ENCODE measurements at regions not wholly inside any gene's neighbourhood (a gene's known extent, or its start where the extent isn't known, plus 50 kb on each side); places are given as distances from the start of the nearest gene placed in this dataset.
"Not testable (repeated sequence)": the region's sequence is repeated elsewhere in the genome, so short reads cannot be mapped to it uniquely, and the experiment has no call there.

DNA sequence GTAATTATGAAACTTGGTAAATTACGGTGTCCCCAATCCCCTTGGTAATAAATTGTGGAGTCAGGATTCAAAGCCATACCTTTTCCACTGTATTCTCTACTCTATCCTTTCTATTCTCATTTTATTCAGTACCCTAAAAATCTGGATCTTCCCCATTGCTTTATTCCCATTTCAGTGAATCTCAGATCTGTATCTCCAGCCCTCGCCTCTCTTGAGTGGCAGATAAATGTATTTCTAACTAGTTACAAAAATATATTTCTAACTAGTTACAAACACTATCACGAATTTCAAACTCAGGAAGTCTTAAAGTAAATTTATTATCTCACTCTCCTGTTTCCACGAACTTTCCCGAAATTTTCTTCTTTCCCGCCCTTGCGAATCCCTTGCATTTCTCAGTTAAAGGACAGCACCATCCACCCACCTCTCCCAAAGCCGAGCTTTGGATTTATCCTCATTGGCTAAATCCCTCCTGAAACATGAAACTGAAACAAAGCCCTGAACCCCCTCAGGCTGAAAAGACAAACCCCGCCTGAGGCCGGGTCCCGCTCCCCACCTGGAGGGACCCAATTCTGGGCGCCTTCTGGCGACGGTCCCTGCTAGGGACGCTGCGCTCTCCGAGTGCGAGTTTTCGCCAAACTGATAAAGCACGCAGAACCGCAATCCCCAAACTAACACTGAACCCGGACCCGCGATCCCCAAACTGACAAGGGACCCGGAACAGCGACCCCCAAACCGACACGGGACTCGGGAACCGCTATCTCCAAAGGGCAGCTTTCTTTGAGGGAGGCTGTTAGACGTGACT is 164.3 kb upstream of the PABPC3 start:
- Histone ChIP-seq H3K9ac (ENCODE audit: low read depth in 2 of 2, low read length in 2 of 2) (no peak overlapping the region), H3K4me1 (no peaks in the 10 kb centered on the region), H3K36me3 (no peaks in the 10 kb centered on the region), H3K27me3 (peaks cover 13% of the 10 kb centered on the region), H3K27ac (no peak overlapping the region), H3K9me3 (no peaks in the 10 kb centered on the region), H3K4me3 (no peak overlapping the region)
- TF ChIP-seq, protein P1, sequence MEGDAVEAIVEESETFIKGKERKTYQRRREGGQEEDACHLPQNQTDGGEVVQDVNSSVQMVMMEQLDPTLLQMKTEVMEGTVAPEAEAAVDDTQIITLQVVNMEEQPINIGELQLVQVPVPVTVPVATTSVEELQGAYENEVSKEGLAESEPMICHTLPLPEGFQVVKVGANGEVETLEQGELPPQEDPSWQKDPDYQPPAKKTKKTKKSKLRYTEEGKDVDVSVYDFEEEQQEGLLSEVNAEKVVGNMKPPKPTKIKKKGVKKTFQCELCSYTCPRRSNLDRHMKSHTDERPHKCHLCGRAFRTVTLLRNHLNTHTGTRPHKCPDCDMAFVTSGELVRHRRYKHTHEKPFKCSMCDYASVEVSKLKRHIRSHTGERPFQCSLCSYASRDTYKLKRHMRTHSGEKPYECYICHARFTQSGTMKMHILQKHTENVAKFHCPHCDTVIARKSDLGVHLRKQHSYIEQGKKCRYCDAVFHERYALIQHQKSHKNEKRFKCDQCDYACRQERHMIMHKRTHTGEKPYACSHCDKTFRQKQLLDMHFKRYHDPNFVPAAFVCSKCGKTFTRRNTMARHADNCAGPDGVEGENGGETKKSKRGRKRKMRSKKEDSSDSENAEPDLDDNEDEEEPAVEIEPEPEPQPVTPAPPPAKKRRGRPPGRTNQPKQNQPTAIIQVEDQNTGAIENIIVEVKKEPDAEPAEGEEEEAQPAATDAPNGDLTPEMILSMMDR (IDR thresholded peaks at IDR 0.05), result no peak
- DNase-seq, result no peak
- intact Hi-C loops (cut with DNase I), result no loop called here

DNA sequence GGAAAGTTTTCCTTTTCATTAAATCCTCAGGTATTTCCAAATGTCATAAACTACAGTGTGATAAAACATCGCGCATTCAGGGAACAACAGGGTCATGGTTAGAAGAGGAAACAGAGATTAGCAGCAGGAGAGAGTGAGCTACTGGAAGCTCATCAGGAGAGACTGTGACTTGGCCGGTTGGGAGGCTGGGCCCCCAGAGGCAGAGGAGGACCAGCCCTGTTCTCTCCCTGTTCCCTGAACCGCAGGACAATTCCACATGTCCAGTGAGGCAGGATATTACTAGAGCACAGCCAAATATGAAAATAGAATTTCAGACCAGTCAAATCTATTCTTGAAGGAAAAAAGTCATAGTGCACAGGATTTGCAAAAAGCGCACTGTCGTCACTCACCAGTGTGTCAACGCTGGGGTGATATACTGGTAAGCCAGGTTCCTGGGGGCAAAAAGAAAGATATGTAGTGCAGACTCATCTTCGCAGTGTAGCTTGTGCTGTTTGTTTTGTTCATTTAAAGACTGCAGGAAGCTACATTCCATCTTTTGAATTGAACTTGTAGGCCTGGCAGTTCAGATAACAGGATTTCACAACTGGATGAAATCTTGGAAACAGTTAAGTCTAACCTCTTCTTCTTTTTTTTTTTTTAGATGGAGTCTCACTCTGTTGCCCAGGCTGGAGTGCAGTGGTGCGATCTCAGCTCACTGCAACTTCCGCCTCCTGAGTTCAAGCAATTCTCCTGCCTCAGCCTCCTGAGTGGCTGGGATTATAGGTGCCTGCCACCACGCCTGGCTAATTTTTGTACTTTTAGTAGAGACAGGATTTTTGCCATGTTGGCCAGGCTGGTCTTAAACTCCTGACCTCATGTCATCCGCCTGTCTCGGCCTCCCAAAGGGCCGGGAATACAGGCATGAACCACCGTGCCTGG is 162.6 kb upstream of the PABPC3 start:
- H3K36me3 ChIP-seq; H3K4me3 ChIP-seq; DNase-seq; H3K4me1 ChIP-seq; H3K9me3 ChIP-seq; H3K9ac ChIP-seq (ENCODE audit: low read depth in 2 of 2, low read length in 2 of 2); H3K27ac ChIP-seq; intact Hi-C loops (cut with DNase I): not testable (repeated sequence)
- H3K27me3 ChIP-seq, result peaks cover 13% of the 10 kb centered on the region

DNA sequence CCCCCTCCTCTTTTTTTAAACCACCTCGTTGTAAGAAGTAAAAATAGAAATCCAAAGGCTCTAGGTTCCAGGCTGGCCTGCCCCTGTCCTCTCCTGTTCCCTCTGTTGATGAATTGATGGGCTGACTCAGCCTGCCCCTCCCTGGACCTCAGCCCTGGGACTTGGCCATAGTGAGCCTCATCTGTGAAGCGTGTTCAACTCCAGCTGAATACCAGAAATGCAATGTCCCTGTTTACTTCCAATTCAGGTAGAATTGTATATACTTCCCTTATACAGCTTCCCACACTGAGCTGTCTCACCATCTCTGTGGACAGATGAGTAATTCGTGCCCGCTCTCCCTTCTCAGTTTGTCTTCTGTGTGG is 161.9 kb upstream of the PABPC3 start:
- DNase-seq; H3K4me1 ChIP-seq; H3K27ac ChIP-seq; H3K9ac ChIP-seq (ENCODE audit: low read depth in 2 of 2, low read length in 2 of 2); H3K9me3 ChIP-seq; H3K36me3 ChIP-seq; intact Hi-C loops (cut with DNase I); H3K4me3 ChIP-seq: not testable (repeated sequence)
- peaks cover 13% of the 10 kb centered on the region for H3K27me3 ChIP-seq

DNA sequence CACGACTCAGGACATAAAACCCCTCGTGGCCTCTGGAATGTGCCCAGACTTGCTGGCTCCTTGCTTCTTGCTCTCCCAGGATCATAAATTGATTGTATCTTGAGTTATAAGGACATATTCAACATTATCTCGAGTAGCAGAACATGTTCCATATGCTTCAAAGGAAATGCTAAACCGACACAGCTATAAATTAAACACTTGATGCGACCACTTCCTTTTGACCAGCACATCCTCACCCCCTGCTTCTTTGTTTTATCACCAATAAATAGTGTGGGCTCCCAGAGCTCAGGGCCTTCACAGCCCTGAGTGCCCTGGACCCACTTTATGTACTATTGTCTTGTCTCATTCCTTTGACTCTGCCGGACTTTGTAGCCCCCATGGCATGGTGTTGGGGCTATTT is 157.0 kb upstream of the PABPC3 start:
- no peak overlapping the region for H3K27ac ChIP-seq
- H3K36me3 ChIP-seq, result no peaks in the 10 kb centered on the region
- H3K4me3 ChIP-seq, result no peak overlapping the region
- H3K9me3 ChIP-seq, result no peaks in the 10 kb centered on the region
- H3K9ac ChIP-seq (ENCODE audit: low read depth in 2 of 2, low read length in 2 of 2), result no peak overlapping the region
- no peak for DNase-seq
- TF ChIP-seq, protein P1 (IDR thresholded peaks at IDR 0.05), result no peak
- no peaks in the 10 kb centered on the region for H3K4me1 ChIP-seq
- intact Hi-C loops (cut with DNase I), result no loop called here
- no peaks in the 10 kb centered on the region for H3K27me3 ChIP-seq

DNA sequence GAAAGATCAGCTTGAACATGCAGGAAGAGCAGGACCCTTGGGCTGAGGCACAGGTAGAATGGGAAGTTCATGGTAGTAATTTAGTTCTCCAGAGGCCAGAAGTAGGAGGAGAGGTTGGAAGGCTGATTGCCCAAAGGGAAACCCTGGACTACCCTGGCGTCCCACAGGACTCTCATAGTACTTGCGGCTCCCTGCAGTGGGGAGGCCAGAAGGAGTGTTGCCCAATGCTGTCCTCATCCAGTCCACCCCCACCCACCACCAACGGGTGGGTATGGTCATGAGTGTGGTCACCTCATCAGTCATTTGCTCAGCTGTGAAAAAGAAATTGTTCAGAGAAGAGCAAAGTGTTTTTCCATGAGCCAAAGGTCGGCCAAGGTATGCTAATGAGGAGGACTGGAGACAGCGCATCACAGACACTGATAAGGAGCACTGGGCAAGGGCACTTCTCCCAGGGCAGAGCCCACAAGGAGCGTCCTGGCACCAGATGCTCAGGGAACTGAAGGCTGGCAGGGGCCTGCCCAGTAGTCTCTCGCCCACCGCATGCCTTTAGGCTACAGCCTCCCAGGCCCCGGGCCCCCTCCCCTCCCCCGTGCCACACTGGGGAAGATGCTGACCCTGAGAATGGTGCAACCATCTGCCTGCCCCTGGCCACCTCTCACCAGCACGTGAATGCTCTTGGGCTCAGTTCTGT is 154.8 kb upstream of the PABPC3 start:
- DNase-seq; H3K36me3 ChIP-seq; H3K4me3 ChIP-seq; H3K4me1 ChIP-seq; H3K27me3 ChIP-seq; H3K9me3 ChIP-seq; H3K9ac ChIP-seq (ENCODE audit: low read depth in 2 of 2, low read length in 2 of 2); intact Hi-C loops (cut with DNase I); H3K27ac ChIP-seq: not testable (repeated sequence)

DNA sequence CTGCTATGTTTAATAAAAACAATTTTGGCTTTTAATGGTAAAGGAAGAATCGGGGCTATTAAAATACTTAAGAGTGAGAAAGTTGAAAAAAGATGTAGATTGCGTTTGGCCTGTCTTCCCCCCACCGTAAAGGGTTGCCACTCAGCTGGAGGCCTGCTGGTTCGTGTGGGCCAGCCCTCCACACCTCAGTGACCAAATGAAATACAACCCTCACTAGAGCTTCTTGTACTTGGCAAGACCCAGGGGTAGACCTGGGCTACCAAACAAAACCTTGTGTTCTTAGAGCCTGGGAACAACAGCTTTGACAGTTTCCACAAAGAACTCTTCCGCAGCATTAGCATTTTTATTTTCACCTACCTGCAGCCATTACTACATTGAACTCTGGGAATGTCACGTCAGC is 152.8 kb upstream of the PABPC3 start:
- Histone ChIP-seq H3K36me3 (no peaks in the 10 kb centered on the region), H3K9ac (ENCODE audit: low read depth in 2 of 2, low read length in 2 of 2) (no peak overlapping the region), H3K4me1 (no peaks in the 10 kb centered on the region), H3K27me3 (no peaks in the 10 kb centered on the region), H3K4me3 (no peak overlapping the region), H3K27ac (no peak overlapping the region), H3K9me3 (no peaks in the 10 kb centered on the region)
- TF ChIP-seq, protein P1 (IDR thresholded peaks at IDR 0.05), result no peak
- intact Hi-C loops (cut with DNase I), result no loop called here
- DNase-seq, result no peak

DNA sequence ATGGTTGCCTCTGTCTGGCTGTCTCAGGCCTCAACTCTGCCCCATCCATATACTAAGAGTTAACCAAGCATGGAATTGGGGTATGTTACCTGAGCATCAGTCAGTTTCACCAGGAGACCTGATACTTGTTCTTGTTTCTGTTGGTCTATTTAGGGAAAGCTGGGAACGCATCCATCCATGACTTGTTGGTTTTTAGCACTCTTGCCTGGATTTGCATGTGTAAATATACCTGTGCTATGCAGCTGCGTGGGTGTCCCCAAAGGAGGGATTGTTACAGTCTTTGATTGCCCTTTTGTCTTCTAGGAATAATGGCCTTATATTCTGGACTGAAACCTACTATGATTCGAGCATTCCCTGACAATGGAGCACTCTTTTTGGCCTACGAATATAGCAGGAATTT is 151.9 kb upstream of the PABPC3 start:
- DNase-seq; H3K9ac ChIP-seq (ENCODE audit: low read depth in 2 of 2, low read length in 2 of 2); H3K27me3 ChIP-seq; intact Hi-C loops (cut with DNase I); H3K4me3 ChIP-seq; H3K27ac ChIP-seq; H3K4me1 ChIP-seq; H3K36me3 ChIP-seq; H3K9me3 ChIP-seq: not testable (repeated sequence)

DNA sequence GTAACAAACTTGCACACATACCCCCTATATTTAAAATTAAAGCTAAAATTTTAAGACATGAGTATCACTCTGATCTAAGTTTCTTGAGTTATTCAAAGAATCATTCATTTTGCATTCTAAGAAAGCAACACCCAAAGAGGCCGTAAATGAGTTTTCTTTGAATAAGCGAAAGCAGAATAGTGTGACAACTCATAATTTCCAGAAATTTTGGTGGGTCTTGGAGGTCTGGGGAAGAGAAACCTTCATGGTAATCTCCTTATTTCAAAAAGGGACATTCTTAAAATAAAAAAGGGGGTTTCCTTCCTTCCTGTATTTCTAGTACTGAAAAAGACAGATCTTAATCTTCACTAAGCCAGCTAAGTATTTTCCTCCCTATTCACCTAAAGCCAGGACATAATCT is 147.0 kb upstream of the PABPC3 start:
- H3K4me3 ChIP-seq; H3K9ac ChIP-seq (ENCODE audit: low read depth in 2 of 2, low read length in 2 of 2); intact Hi-C loops (cut with DNase I); H3K4me1 ChIP-seq; H3K27ac ChIP-seq; H3K27me3 ChIP-seq; DNase-seq; H3K9me3 ChIP-seq; H3K36me3 ChIP-seq: not testable (repeated sequence)

DNA sequence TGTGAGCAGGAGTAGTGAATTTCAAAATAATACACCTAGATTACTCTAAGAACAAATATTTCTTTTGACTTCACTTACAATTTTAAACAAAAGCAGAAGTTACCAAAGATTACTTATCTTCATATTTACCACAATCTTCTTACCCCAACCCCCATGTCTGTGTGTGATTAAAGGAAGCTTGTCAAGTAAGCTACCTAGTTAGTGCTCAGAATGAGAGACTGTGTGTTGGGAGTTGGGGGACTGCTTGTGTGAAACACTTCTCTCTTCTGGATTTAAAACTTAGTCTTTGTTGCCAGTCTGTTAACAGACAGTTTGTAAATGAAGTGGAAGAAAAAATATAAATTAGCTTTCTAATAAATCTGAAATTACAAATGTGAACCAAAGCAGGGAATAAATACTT is 145.3 kb upstream of the PABPC3 start:
- intact Hi-C loops (cut with DNase I); H3K27ac ChIP-seq; H3K36me3 ChIP-seq; DNase-seq; H3K4me1 ChIP-seq; H3K9me3 ChIP-seq; H3K4me3 ChIP-seq; H3K27me3 ChIP-seq; H3K9ac ChIP-seq (ENCODE audit: low read depth in 2 of 2, low read length in 2 of 2): not testable (repeated sequence)

DNA sequence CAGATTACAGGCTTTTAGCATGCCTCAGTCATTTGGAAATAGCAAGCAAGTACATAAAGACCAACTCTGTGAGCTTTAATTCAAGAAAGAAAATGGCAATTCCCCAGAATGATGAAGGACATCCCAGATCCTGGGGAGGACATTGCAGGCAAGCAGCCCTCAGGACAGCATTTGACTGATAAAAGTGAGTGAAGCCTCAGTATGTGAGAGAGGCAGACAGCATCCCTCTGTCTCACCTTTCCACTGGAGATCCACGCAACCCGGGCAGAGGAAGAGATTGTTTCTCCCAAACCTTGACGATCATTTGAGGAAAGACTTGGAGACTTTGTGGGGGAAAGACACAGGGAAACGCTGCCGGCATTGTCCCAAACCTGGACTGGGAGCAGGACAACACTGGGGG is 128.0 kb upstream of the PABPC3 start:
- H3K27me3 ChIP-seq; H3K36me3 ChIP-seq; H3K27ac ChIP-seq; H3K9me3 ChIP-seq; intact Hi-C loops (cut with DNase I); H3K4me1 ChIP-seq; DNase-seq: not testable (repeated sequence)
- Histone ChIP-seq H3K9ac (ENCODE audit: low read depth in 2 of 2, low read length in 2 of 2) (peak overlapping the region in 1 of 2 donors; percentile 34), H3K4me3 (peak overlapping the region; percentile 27)

Data from colonic mucosa (tissue), 4 donors.